Neural crest cell (in vitro differentiated cells): ENCODE measurements at regions not wholly inside any gene's neighbourhood (a gene's known extent, or its start where the extent isn't known, plus 50 kb on each side); places are given as distances from the start of the nearest gene placed in this dataset.

ENCODE experiments used
- DNase-seq: peaks from one replicate; pipeline ENCODE4 v3.0.0; 2021; ENCODE audit warnings: low read depth, mixed read lengths, low spot score
- H3K27ac Mint-ChIP-seq: one replicate; pipeline ENCODE4 v1.8.0; 2021; ENCODE audit warnings: mild to moderate bottlenecking, mixed read lengths; ENCODE audit not compliant: unreplicated experiment
- H3K27me3 Mint-ChIP-seq: 2 replicates; pipeline ENCODE4 v1.8.0; 2021; ENCODE audit warnings: low read depth, mild to moderate bottlenecking, mixed read lengths
- H3K36me3 Mint-ChIP-seq: 2 replicates; pipeline ENCODE4 v1.8.0; 2021; ENCODE audit warnings: low read depth, mild to moderate bottlenecking, mixed read lengths
- H3K4me1 Mint-ChIP-seq: 2 replicates; pipeline ENCODE4 v1.8.0; 2021; ENCODE audit warnings: mixed read lengths
- H3K4me3 Mint-ChIP-seq: one replicate; pipeline ENCODE4 v1.8.0; 2021; ENCODE audit warnings: mild to moderate bottlenecking, mixed read lengths
- H3K9me3 Mint-ChIP-seq: 2 replicates; pipeline ENCODE4 v1.8.0; 2021; ENCODE audit warnings: mixed read lengths
- CTCF ChIP-seq: fragments of 200-600 bp; sonication (generic); conservative IDR thresholded peaks from 2 replicates; pipeline ENCODE4 v1.5.0; 2021; ENCODE audit warnings: antibody characterized with exemption, mild to moderate bottlenecking

GRCh38 chr9:581673-582497 is 259.6 kb upstream of the DMRT1 start:
- Mint-ChIP-seq H3K27me3 (no peaks in the 10 kb centered on the region), H3K4me1 (no peaks in the 10 kb centered on the region), H3K27ac (no peak overlapping the region), H3K4me3 (no peak overlapping the region), H3K36me3 (peaks cover 5% of the 10 kb centered on the region), H3K9me3 (peaks cover 2% of the 10 kb centered on the region)
- TF ChIP-seq CTCF: peak; percentile 55
- peak; percentile 9 for DNase-seq

GRCh38 chr9:582775-583174 is 258.7 kb upstream of the DMRT1 start:
- DNase-seq: no peak
- H3K4me1 Mint-ChIP-seq: no peaks in the 10 kb centered on the region
- H3K36me3 Mint-ChIP-seq: peaks cover 4% of the 10 kb centered on the region
- H3K4me3 Mint-ChIP-seq: no peak overlapping the region
- no peak overlapping the region for H3K27ac Mint-ChIP-seq
- TF ChIP-seq CTCF: no peak
- no peaks in the 10 kb centered on the region for H3K27me3 Mint-ChIP-seq
- H3K9me3 Mint-ChIP-seq: peaks cover 2% of the 10 kb centered on the region

GRCh38 chr9:587527-587926 is 254.0 kb upstream of the DMRT1 start:
- no peaks in the 10 kb centered on the region for H3K9me3 Mint-ChIP-seq
- no peak for TF ChIP-seq CTCF
- H3K27me3 Mint-ChIP-seq: no peaks in the 10 kb centered on the region
- H3K36me3 Mint-ChIP-seq: no peaks in the 10 kb centered on the region
- H3K27ac Mint-ChIP-seq: no peak overlapping the region
- peaks cover 11% of the 10 kb centered on the region for H3K4me1 Mint-ChIP-seq
- H3K4me3 Mint-ChIP-seq: no peak overlapping the region
- DNase-seq: no peak

GRCh38 chr9:588981-589380 is 252.5 kb upstream of the DMRT1 start:
- Mint-ChIP-seq H3K36me3 (no peaks in the 10 kb centered on the region), H3K9me3 (no peaks in the 10 kb centered on the region), H3K27me3 (no peaks in the 10 kb centered on the region), H3K4me3 (no peak overlapping the region), H3K4me1 (peaks cover 11% of the 10 kb centered on the region), H3K27ac (no peak overlapping the region)
- TF ChIP-seq CTCF: no peak
- DNase-seq: no peak

GRCh38 chr9:589723-590122 is 251.8 kb upstream of the DMRT1 start:
- no peak overlapping the region for H3K4me3 Mint-ChIP-seq
- H3K27ac Mint-ChIP-seq: no peak overlapping the region
- no peaks in the 10 kb centered on the region for H3K36me3 Mint-ChIP-seq
- TF ChIP-seq CTCF: no peak
- H3K9me3 Mint-ChIP-seq: no peaks in the 10 kb centered on the region
- H3K4me1 Mint-ChIP-seq: peaks cover 11% of the 10 kb centered on the region
- no peak for DNase-seq
- no peaks in the 10 kb centered on the region for H3K27me3 Mint-ChIP-seq
